Panc1 (cell line): ENCODE measurements at regions not wholly inside any gene's neighbourhood (a gene's known extent, or its start where the extent isn't known, plus 50 kb on each side); places are given as distances from the start of the nearest gene placed in this dataset.

ENCODE experiments used
- ATAC-seq: fragments of 200-7000 bp; cut with Tn5 transposase; 2 replicates; pipeline ENCODE4 v1.9.1; 2020; ENCODE audit warnings: mild to moderate bottlenecking, moderate library complexity
- BruUV-seq: library from RNA; stranded (reverse); fragments of 400-500 nt; replicated peaks from 2 replicates; lab custom pipeline; 2021; lab: Mats Ljungman, UMichigan
- CTCF ChIA-PET: fragments of 300-600 bp; sonication (Branson Sonifier 250); formaldehyde crosslinking; loops from one replicate; lab custom pipeline; 2022; ENCODE audit warnings: antibody characterized with exemption; lab: Charles Lee
- POLR2A ChIA-PET: fragments of 300-600 bp; sonication (Branson Sonifier 250); formaldehyde crosslinking; loops from one replicate; lab custom pipeline; 2022; ENCODE audit warnings: antibody characterized with exemption; lab: Charles Lee
- DNase-seq: peaks from one replicate; pipeline ENCODE4 v3.0.0-alpha.2; 2010; ENCODE audit warnings: low read depth, low spot score
- H3K27ac ChIP-seq: 2 replicates; pipeline ENCODE4 v1.5.1; 2011; ENCODE audit warnings: mild to moderate bottlenecking, low read length, inconsistent platforms
- H3K27me3 ChIP-seq: fragments of 200-500 bp; sonication (Bioruptor generic); 2 replicates; pipeline ENCODE4 v1.6.0; 2014; ENCODE audit warnings: low read length, inconsistent platforms; ENCODE audit not compliant: control insufficient read depth, insufficient read depth
- H3K36me3 ChIP-seq: fragments of 200-500 bp; sonication (Bioruptor generic); 2 replicates; pipeline ENCODE4 v1.5.1; 2014; ENCODE audit warnings: inconsistent platforms, mild to moderate bottlenecking, low read length, moderate library complexity; ENCODE audit not compliant: control insufficient read depth, insufficient read depth
- H3K4me1 ChIP-seq: 2 replicates; pipeline ENCODE4 v1.5.1; 2011; ENCODE audit warnings: inconsistent platforms, mild to moderate bottlenecking, low read length, moderate library complexity; ENCODE audit not compliant: control insufficient read depth, insufficient read depth
- H3K4me3 ChIP-seq, 2 experiments: 2 replicates each; pipeline ENCODE4 v1.5.1; 2011 to 2012; ENCODE audit warnings: low read depth in 2 of 2, low read length in 2 of 2, mild to moderate bottlenecking in 2 of 2, inconsistent platforms in 1 of 2, moderate library complexity in 1 of 2
- H3K9me3 ChIP-seq: fragments of 200-500 bp; sonication (Bioruptor generic); 2 replicates; pipeline ENCODE4 v1.5.1; 2014; ENCODE audit warnings: low read depth, mild to moderate bottlenecking, inconsistent platforms, low read length, moderate library complexity; ENCODE audit not compliant: control insufficient read depth, insufficient read depth
- CTCF ChIP-seq: fragments of 450-650 bp; IDR thresholded peaks from 2 replicates; pipeline ENCODE4 v1.5.1; 2017; ENCODE audit warnings: mild to moderate bottlenecking
- POLR2AphosphoS5 ChIP-seq: IDR thresholded peaks from 2 replicates; pipeline ENCODE4 v1.6.1; 2012; ENCODE audit warnings: mild to moderate bottlenecking, low read depth, low read length, moderate library complexity
- REST ChIP-seq, 2 experiments: IDR thresholded peaks; 2 replicates each; pipeline ENCODE4 v1.6.1; 2011 to 2012; ENCODE audit warnings: low read depth in 2 of 2, control low read depth in 1 of 2, low read length in 1 of 2, mild to moderate bottlenecking in 1 of 2, moderate library complexity in 1 of 2; ENCODE audit not compliant: insufficient read depth in 1 of 2
- SIN3A ChIP-seq: IDR thresholded peaks from 2 replicates; pipeline ENCODE4 v1.6.1; 2012; ENCODE audit warnings: low read depth, mild to moderate bottlenecking, low read length, moderate library complexity, borderline replicate concordance; ENCODE audit not compliant: insufficient read depth
- TCF7L2 ChIP-seq: IDR thresholded peaks from 2 replicates; pipeline ENCODE4 v1.6.1; 2011; ENCODE audit warnings: mild to moderate bottlenecking, low read depth, low read length, inconsistent platforms
- in situ Hi-C: cut with HindIII; loops from 2 replicates; pipeline ENCODE4 v1.10.0; 2016; ENCODE audit warnings: low sequenced_read_pairs, low pct_unique_long_range_greater_than_20kb
- intact Hi-C: fragments of 100-400 bp; cut with micrococcal nuclease; formaldehyde crosslinking; loops from one replicate; pipeline ENCODE4 v1.10.0; 2022; ENCODE audit not compliant: unreplicated experiment

DNA sequence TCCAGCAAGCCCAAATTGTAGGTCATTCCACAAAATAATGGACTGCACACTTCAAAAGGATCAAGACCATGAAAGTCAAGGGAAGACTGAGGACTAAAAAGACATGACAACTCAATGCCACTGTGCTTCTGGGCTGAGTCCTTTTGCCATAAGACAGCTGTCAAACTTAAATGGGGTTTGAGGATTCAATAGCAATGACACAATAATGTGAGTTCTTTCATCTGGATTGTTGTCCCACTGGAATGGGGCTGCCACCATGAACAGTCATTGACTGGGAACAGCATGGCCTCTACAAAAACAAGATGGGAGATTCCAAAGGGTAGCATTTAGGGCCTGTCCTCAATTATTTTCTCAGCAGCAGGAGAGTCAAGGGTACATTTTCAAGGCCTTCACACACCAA is 118.5 kb downstream of the EN1 start:
- CTCF ChIA-PET, result no interaction called here
- POLR2A ChIA-PET, result no interaction called here
- BruUV-seq, result no TSS peak

DNA sequence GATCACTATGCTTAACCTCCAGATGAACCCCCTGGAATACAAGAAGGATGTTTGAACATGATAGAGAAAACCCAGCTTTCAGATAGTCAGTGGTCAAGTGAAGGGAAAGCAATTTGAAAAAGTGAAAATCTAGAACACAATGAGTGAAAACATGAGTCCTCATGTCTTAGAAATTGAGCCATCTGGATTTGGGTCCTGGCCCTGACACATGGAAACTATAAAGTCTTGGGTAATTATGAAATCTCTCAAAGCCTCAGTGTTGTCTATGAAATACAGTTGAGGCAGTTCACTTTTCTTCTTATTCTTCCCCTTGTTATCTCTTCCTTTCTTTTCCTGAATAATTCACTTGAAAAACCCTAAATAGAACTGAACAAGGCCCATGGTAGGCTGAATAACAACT is 120.6 kb downstream of the EN1 start:
- in situ Hi-C loops (no loop called here), intact Hi-C loops (no loop called here)
- DNase-seq (no peak), ATAC-seq (no peak)
- ChIA-PET POLR2A (no interaction called here), CTCF (no interaction called here)
- no TSS peak for BruUV-seq
- Histone ChIP-seq H3K9me3 (0 out of 2 replicates have a peak, but pooled peaks cover 4% of the 10 kb centered on the region), H3K4me3 (no peak overlapping the region), H3K27me3 (no peaks in the 10 kb centered on the region), H3K4me1 (no peaks in the 10 kb centered on the region), H3K27ac (no peak overlapping the region), H3K36me3 (no peaks in the 10 kb centered on the region)
- no peak for TF ChIP-seq SIN3A

More for the DNA sequence above, 118.5 kb downstream of the EN1 start:
- ATAC-seq (no peak), DNase-seq (no peak)
- Histone ChIP-seq H3K9me3 (0 out of 2 replicates have a peak, but pooled peaks cover 4% of the 10 kb centered on the region), H3K4me3 (no peak overlapping the region), H3K27me3 (no peaks in the 10 kb centered on the region), H3K27ac (no peak overlapping the region), H3K4me1 (no peaks in the 10 kb centered on the region), H3K36me3 (no peaks in the 10 kb centered on the region)
- TF ChIP-seq REST (IDR thresholded peaks at IDR 0.05; ENCODE audit: insufficient read depth in 1 of 2, low read depth in 2 of 2, low read length in 1 of 2) (no peak), POLR2AphosphoS5 (no peak), TCF7L2 (no peak), CTCF (no peak), SIN3A (no peak)
- intact Hi-C loops (no loop called here), in situ Hi-C loops (no loop called here)

- ChIA-PET POLR2A (no interaction called here), CTCF (no interaction called here)
- Histone ChIP-seq H3K36me3 (no peaks in the 10 kb centered on the region), H3K27me3 (no peaks in the 10 kb centered on the region), H3K4me1 (no peaks in the 10 kb centered on the region), H3K27ac (no peak overlapping the region), H3K9me3 (0 out of 2 replicates have a peak, but pooled peaks cover 4% of the 10 kb centered on the region), H3K4me3 (no peak overlapping the region)
- no peak for ATAC-seq
- in situ Hi-C loops (no loop called here), intact Hi-C loops (no loop called here)
- no TSS peak for BruUV-seq
- no peak for DNase-seq
- TF ChIP-seq SIN3A (no peak), REST (IDR thresholded peaks at IDR 0.05; ENCODE audit: insufficient read depth in 1 of 2, low read depth in 2 of 2, low read length in 1 of 2) (no peak), CTCF (no peak), POLR2AphosphoS5 (no peak), TCF7L2 (no peak)
Observed at GRCh38 chr2:118723394-118723793, 124.1 kb downstream of the EN1 start.
